ENCODE measurements at regions not wholly inside any gene's neighbourhood (a gene's known extent, or its start where the extent isn't known, plus 50 kb on each side); places are given as distances from the start of the nearest gene placed in this dataset.

- Histone ChIP-seq H3K4me3 (ENCODE audit: control insufficient read depth in 1 of 7, extremely low read depth in 1 of 7, insufficient read depth in 4 of 7, low read depth in 2 of 7, low read length in 6 of 7) (no peak overlapping the region), H3K36me3 (ENCODE audit: control insufficient read depth in 4 of 4, insufficient read depth in 4 of 4, low read length in 3 of 4) (no peaks in the 10 kb centered on the region), H3K27ac (ENCODE audit: insufficient read depth in 1 of 2, low read depth in 1 of 2, low read length in 2 of 2, poor library complexity in 1 of 2, severe bottlenecking in 2 of 2) (no peak overlapping the region), H3K9me3 (ENCODE audit: control extremely low read depth in 1 of 5, control insufficient read depth in 4 of 5, insufficient read depth in 2 of 5, low read depth in 1 of 5, low read length in 4 of 5) (no peaks in the 10 kb centered on the region), H3K27me3 (replicated peaks in 2 of 5; ENCODE audit: control insufficient read depth in 4 of 5, insufficient read depth in 5 of 5, low read length in 4 of 5) (no peaks in the 10 kb centered on the region), H3K4me1 (ENCODE audit: control extremely low read depth in 1 of 4, control insufficient read depth in 4 of 4, insufficient read depth in 4 of 4, low read length in 3 of 4) (no peaks in the 10 kb centered on the region)
- ChIA-PET POLR2A (no interaction called here), CTCF (interaction anchor here (0.9 kb wide), 1 partner anchor 8 kb away, joined by 4 read pairs; no protein-coding TSS in a partner anchor)
- WGBS (ENCODE audit: insufficient coverage): 86% methylated on average over 1 of the region's 3 CpGs
- no peak for DNase-seq
These were observed 142.2 kb upstream of the HMGA2 start for GRCh38 chr12:65682112-65682511.

GRCh38 chr12:65684906-65685305 lies 139.4 kb upstream of the HMGA2 start:
- no peak for DNase-seq
- no peak overlapping the region for H3K4me3 ChIP-seq (ENCODE audit: control insufficient read depth in 1 of 7, extremely low read depth in 1 of 7, insufficient read depth in 4 of 7, low read depth in 2 of 7, low read length in 6 of 7)
- no peaks in the 10 kb centered on the region for H3K9me3 ChIP-seq (ENCODE audit: control extremely low read depth in 1 of 5, control insufficient read depth in 4 of 5, insufficient read depth in 2 of 5, low read depth in 1 of 5, low read length in 4 of 5)
- no peaks in the 10 kb centered on the region for H3K27me3 ChIP-seq (replicated peaks in 2 of 5; ENCODE audit: control insufficient read depth in 4 of 5, insufficient read depth in 5 of 5, low read length in 4 of 5)
- ChIA-PET POLR2A (no interaction called here), CTCF (interaction anchor here (0.6 to 1.7 kb wide), 4 partner anchors 11 to 793 kb away, joined by 3 read pairs; no protein-coding TSS in a partner anchor)
- H3K36me3 ChIP-seq (ENCODE audit: control insufficient read depth in 4 of 4, insufficient read depth in 4 of 4, low read length in 3 of 4): no peaks in the 10 kb centered on the region
- H3K4me1 ChIP-seq (ENCODE audit: control extremely low read depth in 1 of 4, control insufficient read depth in 4 of 4, insufficient read depth in 4 of 4, low read length in 3 of 4): no peaks in the 10 kb centered on the region
- 92% methylated on average over 2 of the region's 2 CpGs for WGBS (ENCODE audit: insufficient coverage)
- no peak overlapping the region for H3K27ac ChIP-seq (ENCODE audit: insufficient read depth in 1 of 2, low read depth in 1 of 2, low read length in 2 of 2, poor library complexity in 1 of 2, severe bottlenecking in 2 of 2)

GRCh38 chr12:65685514-65685913 lies 138.8 kb upstream of the HMGA2 start:
- Histone ChIP-seq H3K27me3 (replicated peaks in 2 of 5; ENCODE audit: control insufficient read depth in 4 of 5, insufficient read depth in 5 of 5, low read length in 4 of 5) (no peaks in the 10 kb centered on the region), H3K4me3 (ENCODE audit: control insufficient read depth in 1 of 7, extremely low read depth in 1 of 7, insufficient read depth in 4 of 7, low read depth in 2 of 7, low read length in 6 of 7) (no peak overlapping the region), H3K36me3 (ENCODE audit: control insufficient read depth in 4 of 4, insufficient read depth in 4 of 4, low read length in 3 of 4) (no peaks in the 10 kb centered on the region), H3K27ac (ENCODE audit: insufficient read depth in 1 of 2, low read depth in 1 of 2, low read length in 2 of 2, poor library complexity in 1 of 2, severe bottlenecking in 2 of 2) (no peak overlapping the region), H3K9me3 (ENCODE audit: control extremely low read depth in 1 of 5, control insufficient read depth in 4 of 5, insufficient read depth in 2 of 5, low read depth in 1 of 5, low read length in 4 of 5) (no peaks in the 10 kb centered on the region), H3K4me1 (ENCODE audit: control extremely low read depth in 1 of 4, control insufficient read depth in 4 of 4, insufficient read depth in 4 of 4, low read length in 3 of 4) (no peaks in the 10 kb centered on the region)
- DNase-seq: peak; percentile 30 to 38 (median 34)
- POLR2A ChIA-PET: no interaction called here
- 0% methylated on average over 1 of the region's 4 CpGs for WGBS (ENCODE audit: insufficient coverage)
- CTCF ChIA-PET: interaction anchor here (0.8 to 1.0 kb wide), 2 partner anchors 12 to 16 kb away, joined by 3 to 4 read pairs; no protein-coding TSS in a partner anchor

GRCh38 chr12:65689508-65689907 lies 134.8 kb upstream of the HMGA2 start:
- 100% methylated on average over 2 of the region's 2 CpGs for WGBS (ENCODE audit: insufficient coverage)
- POLR2A ChIA-PET: no interaction called here
- CTCF ChIA-PET: interaction anchor here (1.1 to 1.7 kb wide), 6 partner anchors 8 to 383 kb away, joined by 3 to 5 read pairs (median 4); no protein-coding TSS in a partner anchor

GRCh38 chr12:65690477-65690876 lies 133.8 kb upstream of the HMGA2 start:
- H3K9me3 ChIP-seq (ENCODE audit: control extremely low read depth in 1 of 5, control insufficient read depth in 4 of 5, insufficient read depth in 2 of 5, low read depth in 1 of 5, low read length in 4 of 5): no peaks in the 10 kb centered on the region
- no peaks in the 10 kb centered on the region for H3K27me3 ChIP-seq (replicated peaks in 2 of 5; ENCODE audit: control insufficient read depth in 4 of 5, insufficient read depth in 5 of 5, low read length in 4 of 5)
- no peak overlapping the region for H3K4me3 ChIP-seq (ENCODE audit: control insufficient read depth in 1 of 7, extremely low read depth in 1 of 7, insufficient read depth in 4 of 7, low read depth in 2 of 7, low read length in 6 of 7)
- no peaks in the 10 kb centered on the region for H3K36me3 ChIP-seq (ENCODE audit: control insufficient read depth in 4 of 4, insufficient read depth in 4 of 4, low read length in 3 of 4)
- 100% methylated on average over 1 of the region's 1 CpG for whole genome bisulfite sequencing (ENCODE audit: insufficient coverage)
- ChIA-PET POLR2A (no interaction called here), CTCF (interaction anchor here (1.2 to 1.5 kb wide), 4 partner anchors 8 to 384 kb away, joined by 3 to 5 read pairs (median 4); no protein-coding TSS in a partner anchor)
- no peak overlapping the region for H3K27ac ChIP-seq (ENCODE audit: insufficient read depth in 1 of 2, low read depth in 1 of 2, low read length in 2 of 2, poor library complexity in 1 of 2, severe bottlenecking in 2 of 2)
- no peak for DNase-seq
- H3K4me1 ChIP-seq (ENCODE audit: control extremely low read depth in 1 of 4, control insufficient read depth in 4 of 4, insufficient read depth in 4 of 4, low read length in 3 of 4): no peaks in the 10 kb centered on the region

More at GRCh38 chr12:65689508-65689907, 134.8 kb upstream of the HMGA2 start:
- H3K27me3 ChIP-seq (replicated peaks in 2 of 5; ENCODE audit: control insufficient read depth in 4 of 5, insufficient read depth in 5 of 5, low read length in 4 of 5): no peaks in the 10 kb centered on the region
- no peak overlapping the region for H3K27ac ChIP-seq (ENCODE audit: insufficient read depth in 1 of 2, low read depth in 1 of 2, low read length in 2 of 2, poor library complexity in 1 of 2, severe bottlenecking in 2 of 2)
- no peaks in the 10 kb centered on the region for H3K9me3 ChIP-seq (ENCODE audit: control extremely low read depth in 1 of 5, control insufficient read depth in 4 of 5, insufficient read depth in 2 of 5, low read depth in 1 of 5, low read length in 4 of 5)
- no peaks in the 10 kb centered on the region for H3K36me3 ChIP-seq (ENCODE audit: control insufficient read depth in 4 of 4, insufficient read depth in 4 of 4, low read length in 3 of 4)
- H3K4me3 ChIP-seq (ENCODE audit: control insufficient read depth in 1 of 7, extremely low read depth in 1 of 7, insufficient read depth in 4 of 7, low read depth in 2 of 7, low read length in 6 of 7): no peak overlapping the region
- H3K4me1 ChIP-seq (ENCODE audit: control extremely low read depth in 1 of 4, control insufficient read depth in 4 of 4, insufficient read depth in 4 of 4, low read length in 3 of 4): no peaks in the 10 kb centered on the region
- no peak for DNase-seq

- H3K4me3 ChIP-seq (ENCODE audit: control insufficient read depth in 1 of 7, extremely low read depth in 1 of 7, insufficient read depth in 4 of 7, low read depth in 2 of 7, low read length in 6 of 7): no peak overlapping the region
- no peaks in the 10 kb centered on the region for H3K9me3 ChIP-seq (ENCODE audit: control extremely low read depth in 1 of 5, control insufficient read depth in 4 of 5, insufficient read depth in 2 of 5, low read depth in 1 of 5, low read length in 4 of 5)
- no peaks in the 10 kb centered on the region for H3K4me1 ChIP-seq (ENCODE audit: control extremely low read depth in 1 of 4, control insufficient read depth in 4 of 4, insufficient read depth in 4 of 4, low read length in 3 of 4)
- H3K27me3 ChIP-seq (replicated peaks in 2 of 5; ENCODE audit: control insufficient read depth in 4 of 5, insufficient read depth in 5 of 5, low read length in 4 of 5): peaks cover 0 to 2% (median 0%) of the 10 kb centered on the region in 5 experiments
- WGBS (ENCODE audit: insufficient coverage): no CpG with 5 or more reads among the region's 3 CpGs
- H3K36me3 ChIP-seq (ENCODE audit: control insufficient read depth in 4 of 4, insufficient read depth in 4 of 4, low read length in 3 of 4): no peaks in the 10 kb centered on the region
- DNase-seq: no peak
- ChIA-PET POLR2A (no interaction called here), CTCF (no interaction called here)
- H3K27ac ChIP-seq (ENCODE audit: insufficient read depth in 1 of 2, low read depth in 1 of 2, low read length in 2 of 2, poor library complexity in 1 of 2, severe bottlenecking in 2 of 2): no peak overlapping the region
These were observed 130.2 kb upstream of the HMGA2 start for GRCh38 chr12:65694130-65694529.

GRCh38 chr12:65695113-65695865 lies 129.0 kb upstream of the HMGA2 start:
- no peaks in the 10 kb centered on the region for H3K9me3 ChIP-seq (ENCODE audit: control extremely low read depth in 1 of 5, control insufficient read depth in 4 of 5, insufficient read depth in 2 of 5, low read depth in 1 of 5, low read length in 4 of 5)
- DNase-seq: no peak
- ChIA-PET CTCF (no interaction called here), POLR2A (no interaction called here)
- H3K36me3 ChIP-seq (ENCODE audit: control insufficient read depth in 4 of 4, insufficient read depth in 4 of 4, low read length in 3 of 4): no peaks in the 10 kb centered on the region
- WGBS (ENCODE audit: insufficient coverage): 87% methylated on average over 3 of the region's 4 CpGs
- H3K4me1 ChIP-seq (ENCODE audit: control extremely low read depth in 1 of 4, control insufficient read depth in 4 of 4, insufficient read depth in 4 of 4, low read length in 3 of 4): no peaks in the 10 kb centered on the region
- no peak overlapping the region for H3K27ac ChIP-seq (ENCODE audit: insufficient read depth in 1 of 2, low read depth in 1 of 2, low read length in 2 of 2, poor library complexity in 1 of 2, severe bottlenecking in 2 of 2)
- H3K27me3 ChIP-seq (replicated peaks in 2 of 5; ENCODE audit: control insufficient read depth in 4 of 5, insufficient read depth in 5 of 5, low read length in 4 of 5): peaks cover 0 to 2% (median 0%) of the 10 kb centered on the region in 5 experiments
- no peak overlapping the region for H3K4me3 ChIP-seq (ENCODE audit: control insufficient read depth in 1 of 7, extremely low read depth in 1 of 7, insufficient read depth in 4 of 7, low read depth in 2 of 7, low read length in 6 of 7)
